ENCODE measurements at regions not wholly inside any gene's neighbourhood (a gene's known extent, or its start where the extent isn't known, plus 50 kb on each side); places are given as distances from the start of the nearest gene placed in this dataset.

- no peak overlapping the region for H3K27ac Mint-ChIP-seq
- H2AFZ ChIP-seq (replicated peaks): no peak overlapping the region
Observed at GRCh38 chr4:98210281-98210680, 50.9 kb upstream of the RAP1GDS1 start.

GRCh38 chr4:98209111-98209510, 52.1 kb upstream of the RAP1GDS1 start:
- DNase-seq (ENCODE audit: low spot score): no peak
- H3K4me1 Mint-ChIP-seq: no peaks in the 10 kb centered on the region
- Histone ChIP-seq H3K27ac (no peak overlapping the region), H2AFZ (replicated peaks) (no peak overlapping the region), H3K36me3 (no peaks in the 10 kb centered on the region), H3K79me2 (ENCODE audit: low read depth) (no peaks in the 10 kb centered on the region), H3K4me3 (no peak overlapping the region), H4K20me1 (ENCODE audit: low read depth) (no peaks in the 10 kb centered on the region), H3K4me2 (no peak overlapping the region), H3F3A (ENCODE audit: low read depth) (no peaks in the 10 kb centered on the region), H3K9ac (no peak overlapping the region), H3K27me3 (no peaks in the 10 kb centered on the region), H3K4me1 (no peaks in the 10 kb centered on the region), H3K9me3 (ENCODE audit: low read depth) (no peaks in the 10 kb centered on the region)
- no peaks in the 10 kb centered on the region for H3K36me3 Mint-ChIP-seq
- no peak for TF ChIP-seq EZH2 (IDR thresholded peaks at IDR 0.05)
- no peaks in the 10 kb centered on the region for H3K9me3 Mint-ChIP-seq
- no peaks in the 10 kb centered on the region for H3K27me3 Mint-ChIP-seq (ENCODE audit: insufficient read depth, low read depth)
- no peak overlapping the region for H3K27ac Mint-ChIP-seq
- H3K4me3 Mint-ChIP-seq: no peak overlapping the region

More at GRCh38 chr4:98210281-98210680, 50.9 kb upstream of the RAP1GDS1 start:
- H3F3A ChIP-seq (ENCODE audit: low read depth): no peaks in the 10 kb centered on the region
- no peak overlapping the region for H3K4me3 Mint-ChIP-seq
- no peaks in the 10 kb centered on the region for H4K20me1 ChIP-seq (ENCODE audit: low read depth)
- no peaks in the 10 kb centered on the region for H3K27me3 Mint-ChIP-seq (ENCODE audit: insufficient read depth, low read depth)
- H3K4me1 Mint-ChIP-seq: no peaks in the 10 kb centered on the region
- H3K9ac ChIP-seq: no peak overlapping the region
- H3K79me2 ChIP-seq (ENCODE audit: low read depth): no peaks in the 10 kb centered on the region
- no peaks in the 10 kb centered on the region for H3K9me3 Mint-ChIP-seq
- no peak overlapping the region for H3K4me3 ChIP-seq
- no peaks in the 10 kb centered on the region for H3K4me1 ChIP-seq
- no peak overlapping the region for H3K4me2 ChIP-seq
- no peak for DNase-seq (ENCODE audit: low spot score)
- H3K27ac ChIP-seq: no peak overlapping the region
- TF ChIP-seq EZH2 (IDR thresholded peaks at IDR 0.05): no peak
- no peak for TF ChIP-seq CTCF (IDR thresholded peaks at IDR 0.05)
- TF ChIP-seq EZH2phosphoT487 (IDR thresholded peaks at IDR 0.05): no peak
- no peaks in the 10 kb centered on the region for H3K9me3 ChIP-seq (ENCODE audit: low read depth)
- H3K27me3 ChIP-seq: no peaks in the 10 kb centered on the region
- H3K36me3 Mint-ChIP-seq: no peaks in the 10 kb centered on the region
- H3K36me3 ChIP-seq: no peaks in the 10 kb centered on the region

- no peak for DNase-seq (ENCODE audit: low spot score)
- Histone ChIP-seq H2AFZ (replicated peaks) (peak overlapping the region; percentile 53), H3K36me3 (no peaks in the 10 kb centered on the region), H3K9ac (no peak overlapping the region), H3K79me2 (ENCODE audit: low read depth) (no peaks in the 10 kb centered on the region), H3K4me2 (no peak overlapping the region), H3K9me3 (ENCODE audit: low read depth) (no peaks in the 10 kb centered on the region), H4K20me1 (ENCODE audit: low read depth) (no peaks in the 10 kb centered on the region), H3K4me3 (no peak overlapping the region), H3K27ac (no peak overlapping the region), H3F3A (ENCODE audit: low read depth) (no peaks in the 10 kb centered on the region), H3K27me3 (no peaks in the 10 kb centered on the region), H3K4me1 (no peaks in the 10 kb centered on the region)
- TF ChIP-seq CTCF (IDR thresholded peaks at IDR 0.05) (no peak), EZH2phosphoT487 (IDR thresholded peaks at IDR 0.05) (no peak), EZH2 (IDR thresholded peaks at IDR 0.05) (no peak)
- Mint-ChIP-seq H3K27me3 (ENCODE audit: insufficient read depth, low read depth) (peaks cover 2% of the 10 kb centered on the region), H3K9me3 (no peaks in the 10 kb centered on the region), H3K4me3 (no peak overlapping the region), H3K4me1 (no peaks in the 10 kb centered on the region), H3K36me3 (no peaks in the 10 kb centered on the region), H3K27ac (no peak overlapping the region)
Observed at GRCh38 chr4:98204236-98204553, 57.0 kb upstream of the RAP1GDS1 start.

- no peak for DNase-seq (ENCODE audit: low spot score)
- H3K36me3 ChIP-seq: no peaks in the 10 kb centered on the region
- no peak overlapping the region for H3K9ac ChIP-seq
- Mint-ChIP-seq H3K27me3 (ENCODE audit: insufficient read depth, low read depth) (peaks cover 2% of the 10 kb centered on the region), H3K36me3 (no peaks in the 10 kb centered on the region), H3K4me1 (no peaks in the 10 kb centered on the region), H3K9me3 (no peaks in the 10 kb centered on the region), H3K27ac (no peak overlapping the region), H3K4me3 (no peak overlapping the region)
- no peaks in the 10 kb centered on the region for H3F3A ChIP-seq (ENCODE audit: low read depth)
- no peaks in the 10 kb centered on the region for H3K27me3 ChIP-seq
- H3K4me1 ChIP-seq: no peaks in the 10 kb centered on the region
- H3K4me3 ChIP-seq: no peak overlapping the region
- H4K20me1 ChIP-seq (ENCODE audit: low read depth): no peaks in the 10 kb centered on the region
- no peak for TF ChIP-seq EZH2phosphoT487 (IDR thresholded peaks at IDR 0.05)
- no peak for TF ChIP-seq EZH2 (IDR thresholded peaks at IDR 0.05)
- TF ChIP-seq CTCF (IDR thresholded peaks at IDR 0.05): no peak
- H3K79me2 ChIP-seq (ENCODE audit: low read depth): no peaks in the 10 kb centered on the region
- H3K4me2 ChIP-seq: no peak overlapping the region
- no peak overlapping the region for H3K27ac ChIP-seq
- peak overlapping the region; percentile 53 for H2AFZ ChIP-seq (replicated peaks)
- H3K9me3 ChIP-seq (ENCODE audit: low read depth): no peaks in the 10 kb centered on the region
Observed at GRCh38 chr4:98203332-98204235, 57.6 kb upstream of the RAP1GDS1 start.

Data from neural progenitor cell (in vitro differentiated cells).